Ovary (tissue), 7 donors: ENCODE measurements at regions not wholly inside any gene's neighbourhood (a gene's known extent, or its start where the extent isn't known, plus 50 kb on each side); places are given as distances from the start of the nearest gene placed in this dataset.

ENCODE experiments used
- DNase-seq, 5 donors: peaks; one replicate each; pipeline ENCODE4 v3.0.0-alpha.2; 2019 to 2020
- H3K27ac ChIP-seq, 2 donors: fragments of 200-600 bp; one replicate each; pipeline versions ENCODE4 v1.5.1 to v1.8.0; 2019 to 2022
- H3K27me3 ChIP-seq: fragments of 200-600 bp; one replicate; pipeline ENCODE4 v1.8.0; 2022
- H3K36me3 ChIP-seq: fragments of 200-600 bp; sonication (generic); one replicate; pipeline ENCODE4 v1.5.1; 2019
- H3K4me1 ChIP-seq: one replicate; pipeline ENCODE4 v1.8.1; 2013; ENCODE audit warnings: mild to moderate bottlenecking, moderate library complexity; ENCODE audit not compliant: insufficient read depth
- H3K4me3 ChIP-seq: fragments of 200-600 bp; sonication (generic); one replicate; pipeline ENCODE4 v1.5.1; 2017
- H3K9me3 ChIP-seq, 2 donors: fragments of 200-600 bp in 1 of 2; sonication (generic) in 1 of 2; one replicate each; pipeline versions ENCODE4 v1.5.1 to v1.8.1; 2013 to 2019; ENCODE audit warnings: mild to moderate bottlenecking in 1 of 2, moderate library complexity in 1 of 2
- EP300 ChIP-seq: sonication (generic); formaldehyde crosslinking; IDR thresholded peaks from one replicate; pipeline ENCODE4 v1.6.1; 2017; ENCODE audit warnings: antibody characterized with exemption
- POLR2A ChIP-seq: fragments of 450-650 bp; IDR thresholded peaks from one replicate; pipeline ENCODE4 v1.6.1; 2017; ENCODE audit warnings: antibody characterized with exemption, mild to moderate bottlenecking, moderate library complexity
- WGBS, 3 donors: extraction: QIAGEN DNeasy Blood & Tissue Kit in 1 of 3; methylation state at CpG; one replicate each; pipeline versions ENCODE4 v1.1.5 to v1.1.7; 2013 to 2017; 5-methylcytosine and 5-hydroxymethylcytosine counted together
- intact Hi-C, 4 donors: fragments of 100-400 bp; cut with DNase I; formaldehyde crosslinking; loops; one replicate each; pipeline versions ENCODE4 v1.11.0 to v1.15.1; 2022 to 2023
- TF ChIP-seq, protein P1 (sequence below), 3 donors: fragments of 450-650 bp in 2 of 3; fragments of 200-600 bp in 1 of 3; IDR thresholded peaks; one replicate each; pipeline versions ENCODE4 v1.5.1 to v1.8.0; 2016 to 2022; ENCODE audit warnings: antibody characterized with exemption in 3 of 3, mild to moderate bottlenecking in 1 of 3
- donor health status: DM: no; HTN: no; CAD: no; lungs with moderate emphysema.
- donor health status: DM: no; HTN: no; CAD: no.
- donor health status: Bipolar disorder and iron deficiency.
- donor health status: DM: no; HTN: no; CAD: no.
- donor health status: DM: yes; HTN: yes; CAD: no.

DNA sequence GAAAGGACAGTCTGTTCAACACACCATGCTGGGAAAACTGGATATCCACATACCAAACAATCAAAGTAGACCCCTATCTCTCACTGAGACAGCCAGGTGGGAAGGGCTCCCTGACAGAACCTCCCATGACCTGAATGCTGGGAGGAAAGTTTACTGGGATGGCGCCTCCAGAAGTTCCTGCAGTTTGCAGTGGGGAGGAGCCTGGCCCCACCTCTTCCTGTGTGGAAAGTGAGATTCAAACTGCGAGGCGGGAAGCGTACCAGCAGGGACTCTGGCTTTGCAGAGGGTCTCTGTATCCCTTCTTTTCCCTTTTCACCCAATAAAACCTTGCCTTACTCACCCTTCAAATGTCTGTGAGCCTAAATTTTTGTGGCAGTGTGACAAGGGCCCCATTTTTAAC, 190.7 kb downstream of the HHIPL2 start:
- Histone ChIP-seq H3K36me3 (no peaks in the 10 kb centered on the region), H3K4me3 (no peak overlapping the region), H3K9me3 (no peaks in the 10 kb centered on the region), H3K27ac (no peak overlapping the region), H3K27me3 (no peaks in the 10 kb centered on the region), H3K4me1 (no peaks in the 10 kb centered on the region)
- intact Hi-C loops, result no loop called here
- DNase-seq, result no peak
- TF ChIP-seq EP300 (no peak), POLR2A (no peak)
- TF ChIP-seq, protein P1, sequence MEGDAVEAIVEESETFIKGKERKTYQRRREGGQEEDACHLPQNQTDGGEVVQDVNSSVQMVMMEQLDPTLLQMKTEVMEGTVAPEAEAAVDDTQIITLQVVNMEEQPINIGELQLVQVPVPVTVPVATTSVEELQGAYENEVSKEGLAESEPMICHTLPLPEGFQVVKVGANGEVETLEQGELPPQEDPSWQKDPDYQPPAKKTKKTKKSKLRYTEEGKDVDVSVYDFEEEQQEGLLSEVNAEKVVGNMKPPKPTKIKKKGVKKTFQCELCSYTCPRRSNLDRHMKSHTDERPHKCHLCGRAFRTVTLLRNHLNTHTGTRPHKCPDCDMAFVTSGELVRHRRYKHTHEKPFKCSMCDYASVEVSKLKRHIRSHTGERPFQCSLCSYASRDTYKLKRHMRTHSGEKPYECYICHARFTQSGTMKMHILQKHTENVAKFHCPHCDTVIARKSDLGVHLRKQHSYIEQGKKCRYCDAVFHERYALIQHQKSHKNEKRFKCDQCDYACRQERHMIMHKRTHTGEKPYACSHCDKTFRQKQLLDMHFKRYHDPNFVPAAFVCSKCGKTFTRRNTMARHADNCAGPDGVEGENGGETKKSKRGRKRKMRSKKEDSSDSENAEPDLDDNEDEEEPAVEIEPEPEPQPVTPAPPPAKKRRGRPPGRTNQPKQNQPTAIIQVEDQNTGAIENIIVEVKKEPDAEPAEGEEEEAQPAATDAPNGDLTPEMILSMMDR (IDR thresholded peaks at IDR 0.05), result no peak
- 74 to 83% (median 82%) methylated on average over 4 of the region's 4 CpGs for WGBS, 3 donors

DNA sequence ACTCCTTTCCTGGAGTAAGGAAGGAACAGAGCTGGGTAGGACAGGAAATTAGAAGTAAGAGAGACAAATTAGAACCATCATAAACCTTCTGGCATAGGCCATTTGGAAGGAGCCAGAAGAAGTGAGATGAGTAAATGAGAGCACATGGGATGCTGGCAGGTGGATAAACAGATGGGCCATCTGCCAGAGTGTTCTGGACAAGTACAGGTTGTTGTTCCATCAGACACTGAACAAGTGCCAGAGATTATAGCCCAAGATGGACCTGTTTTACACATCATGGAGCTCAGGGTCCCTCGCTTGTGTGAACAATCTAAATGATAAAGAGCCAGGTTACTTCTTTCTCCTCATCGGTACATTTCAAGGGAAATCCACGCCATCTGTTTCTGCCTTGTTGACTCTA, 200.3 kb downstream of the HHIPL2 start:
- 81 to 87% (median 87%) methylated on average over 3 of the region's 3 CpGs for WGBS, 3 donors
- no peak overlapping the region for H3K27ac ChIP-seq
- H3K4me3 ChIP-seq, result no peak overlapping the region
- no peaks in the 10 kb centered on the region for H3K27me3 ChIP-seq
- no peaks in the 10 kb centered on the region for H3K36me3 ChIP-seq
- no peak for TF ChIP-seq EP300
- TF ChIP-seq, protein P1 (IDR thresholded peaks at IDR 0.05), result no peak
- intact Hi-C loops, result no loop called here
- H3K9me3 ChIP-seq, result no peaks in the 10 kb centered on the region
- no peak for DNase-seq
- H3K4me1 ChIP-seq, result no peaks in the 10 kb centered on the region

DNA sequence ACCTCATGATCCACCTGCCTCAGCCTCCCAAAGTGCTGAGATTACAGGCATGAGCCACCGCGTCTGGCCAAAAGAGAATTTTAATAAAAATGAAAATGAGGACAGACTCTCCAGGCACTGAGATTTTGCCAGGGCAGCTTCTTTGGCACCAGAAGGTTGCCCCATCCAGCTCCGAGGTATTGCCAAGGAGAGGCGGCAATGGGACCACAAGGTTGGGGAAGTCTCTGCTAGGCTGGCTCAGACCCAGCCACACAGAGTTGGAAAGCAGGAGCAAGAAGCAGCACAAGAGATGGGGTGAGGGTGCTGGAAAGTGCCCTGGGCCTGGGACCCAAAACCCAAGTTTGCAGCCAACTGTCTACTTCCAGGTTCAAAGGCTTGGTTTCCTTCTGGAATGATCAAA, 200.9 kb downstream of the HHIPL2 start:
- WGBS, 3 donors, result 91 to 97% (median 93%) methylated on average over 4 of the region's 4 CpGs
- TF ChIP-seq, protein P1 (IDR thresholded peaks at IDR 0.05), result no peak
- no peak for TF ChIP-seq POLR2A
- no peak for TF ChIP-seq EP300
- H3K9me3 ChIP-seq, result no peaks in the 10 kb centered on the region
- no peaks in the 10 kb centered on the region for H3K27me3 ChIP-seq
- no peak overlapping the region for H3K27ac ChIP-seq
- DNase-seq, result no peak
- no peaks in the 10 kb centered on the region for H3K4me1 ChIP-seq
- no peak overlapping the region for H3K4me3 ChIP-seq
- no peaks in the 10 kb centered on the region for H3K36me3 ChIP-seq
- intact Hi-C loops, result no loop called here

DNA sequence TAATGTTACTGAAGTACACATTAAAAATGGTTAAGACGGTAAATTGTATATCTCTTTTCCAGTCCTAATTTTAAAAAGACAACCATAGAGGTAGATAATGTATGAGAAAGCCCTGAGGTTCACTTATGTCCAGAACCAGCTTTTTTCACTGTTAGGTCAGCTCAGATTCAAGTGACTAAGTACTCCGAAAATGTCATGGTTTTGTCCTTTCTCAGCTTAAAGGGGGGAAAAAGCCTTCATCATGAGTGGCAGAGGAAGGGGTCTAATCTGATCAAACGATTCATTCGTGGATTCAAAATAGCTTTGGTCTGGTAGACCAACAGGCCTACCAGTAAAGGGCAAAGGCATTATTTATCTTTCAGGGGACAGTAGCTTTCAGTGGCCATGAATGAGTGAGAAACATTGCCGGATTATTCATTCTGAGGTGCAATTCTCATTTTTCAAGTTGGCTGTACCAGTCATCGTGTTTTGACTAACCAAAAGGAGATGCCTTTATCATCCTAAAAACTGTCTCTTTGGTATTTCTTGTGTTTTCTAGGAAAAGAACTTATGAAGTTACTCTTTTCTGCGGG, 208.4 kb downstream of the HHIPL2 start:
- WGBS, 3 donors, result 64 to 91% (median 77%) methylated on average over 7 of the region's 7 CpGs
- H3K36me3 ChIP-seq, result no peaks in the 10 kb centered on the region
- no peaks in the 10 kb centered on the region for H3K4me1 ChIP-seq
- no peaks in the 10 kb centered on the region for H3K9me3 ChIP-seq
- intact Hi-C loops, result no loop called here
- H3K4me3 ChIP-seq, result no peak overlapping the region
- TF ChIP-seq EP300 (no peak), POLR2A (no peak)
- TF ChIP-seq, protein P1 (IDR thresholded peaks at IDR 0.05), result no peak
- H3K27ac ChIP-seq, result no peak overlapping the region
- no peak for DNase-seq
- no peaks in the 10 kb centered on the region for H3K27me3 ChIP-seq
